Body of pancreas (tissue), 4 donors: ENCODE measurements at regions not wholly inside any gene's neighbourhood (a gene's known extent, or its start where the extent isn't known, plus 50 kb on each side); places are given as distances from the start of the nearest gene placed in this dataset.

Experiments used
- ATAC-seq: fragments of 150-250 bp; one replicate; pipeline ENCODE4 v1.9.1; 2016
- DNase-seq, 4 donors: peaks; one replicate each; pipeline ENCODE4 v3.0.0-alpha.2; 2019
- H3K27ac ChIP-seq, 4 donors: fragments of 200-600 bp; sonication (generic); 1 replicate in 3 of 4; 2 replicates in 1 of 4; pipeline versions ENCODE4 v1.5.1 to v1.6.1; 2016 to 2019; ENCODE audit warnings: mild to moderate bottlenecking in 1 of 4, mixed read lengths in 1 of 4, moderate library complexity in 1 of 4
- H3K27me3 ChIP-seq, 2 donors: fragments of 200-600 bp; sonication (generic); one replicate each; pipeline ENCODE4 v1.6.0; 2016; ENCODE audit warnings: mild to moderate bottlenecking in 1 of 2
- H3K36me3 ChIP-seq, 2 donors: fragments of 200-600 bp; sonication (generic); replicated peaks in 1 of 2; 2 replicates each; pipeline ENCODE4 v1.5.1; 2016; ENCODE audit warnings: low read depth in 2 of 2; ENCODE audit not compliant: insufficient read depth in 1 of 2
- H3K4me1 ChIP-seq: fragments of 200-600 bp; sonication (generic); one replicate; pipeline ENCODE4 v1.6.0; 2016
- H3K4me3 ChIP-seq, 2 donors: fragments of 200-600 bp; sonication (generic); 1 replicate in 1 of 2; 2 replicates in 1 of 2; pipeline ENCODE4 v1.5.1; 2016 to 2019
- H3K9me3 ChIP-seq, 3 donors: fragments of 200-600 bp; sonication (generic); 1 replicate in 2 of 3; 2 replicates in 1 of 3; pipeline ENCODE4 v1.5.1; 2016
- POLR2A ChIP-seq, 3 donors: fragments of 450-650 bp; IDR thresholded peaks; one replicate each; pipeline ENCODE4 v1.6.1; 2016; ENCODE audit warnings: antibody characterized with exemption in 3 of 3, mild to moderate bottlenecking in 2 of 3
- WGBS, 2 donors: methylation state at CpG; one replicate each; pipeline ENCODE4 v1.1.5; 2017; 5-methylcytosine and 5-hydroxymethylcytosine counted together
- intact Hi-C: fragments of 100-400 bp; cut with DNase I; formaldehyde crosslinking; loops from one replicate; pipeline ENCODE4 v1.15.1; 2023
- TF ChIP-seq, protein P1 (sequence below), 7 experiments: fragments of 450-650 bp in 4 of 7; fragments of 200-600 bp in 3 of 7; sonication (generic) in 3 of 7; IDR thresholded peaks; one replicate each; pipeline ENCODE4 v1.5.1; 2016 to 2019; ENCODE audit warnings: antibody characterized with exemption in 7 of 7

DNA sequence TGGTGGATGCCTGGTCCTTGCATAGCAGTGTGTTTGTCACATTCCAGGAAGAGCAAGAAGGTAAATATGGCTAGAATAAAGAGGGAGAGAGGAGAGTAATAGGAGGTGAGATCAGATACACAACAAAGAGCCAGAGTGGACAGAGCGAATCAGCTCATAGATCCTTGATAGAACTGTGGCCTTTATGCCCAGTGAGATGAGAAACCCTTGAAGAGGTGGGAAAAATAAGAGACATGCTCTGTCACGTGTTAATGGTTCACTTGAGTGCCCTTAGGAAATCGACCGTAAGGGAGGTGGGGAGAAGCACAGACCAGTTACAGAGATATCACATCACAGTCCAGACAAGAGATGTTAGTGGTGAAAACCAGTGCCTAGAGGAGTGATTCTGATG, 84.7 kb upstream of the RAB27B start:
- ATAC-seq (no peak), DNase-seq (no peak)
- Histone ChIP-seq H3K9me3 (no peaks in the 10 kb centered on the region), H3K4me1 (no peaks in the 10 kb centered on the region), H3K4me3 (no peak overlapping the region), H3K27me3 (no peaks in the 10 kb centered on the region), H3K27ac (no peak overlapping the region), H3K36me3 (no peaks in the 10 kb centered on the region)
- intact Hi-C loops = no loop called here
- WGBS, 2 donors = 78 to 80% methylated on average over 4 of the region's 4 CpGs
- no peak for TF ChIP-seq POLR2A (IDR thresholded peaks at IDR 0.05)
- TF ChIP-seq, protein P1, sequence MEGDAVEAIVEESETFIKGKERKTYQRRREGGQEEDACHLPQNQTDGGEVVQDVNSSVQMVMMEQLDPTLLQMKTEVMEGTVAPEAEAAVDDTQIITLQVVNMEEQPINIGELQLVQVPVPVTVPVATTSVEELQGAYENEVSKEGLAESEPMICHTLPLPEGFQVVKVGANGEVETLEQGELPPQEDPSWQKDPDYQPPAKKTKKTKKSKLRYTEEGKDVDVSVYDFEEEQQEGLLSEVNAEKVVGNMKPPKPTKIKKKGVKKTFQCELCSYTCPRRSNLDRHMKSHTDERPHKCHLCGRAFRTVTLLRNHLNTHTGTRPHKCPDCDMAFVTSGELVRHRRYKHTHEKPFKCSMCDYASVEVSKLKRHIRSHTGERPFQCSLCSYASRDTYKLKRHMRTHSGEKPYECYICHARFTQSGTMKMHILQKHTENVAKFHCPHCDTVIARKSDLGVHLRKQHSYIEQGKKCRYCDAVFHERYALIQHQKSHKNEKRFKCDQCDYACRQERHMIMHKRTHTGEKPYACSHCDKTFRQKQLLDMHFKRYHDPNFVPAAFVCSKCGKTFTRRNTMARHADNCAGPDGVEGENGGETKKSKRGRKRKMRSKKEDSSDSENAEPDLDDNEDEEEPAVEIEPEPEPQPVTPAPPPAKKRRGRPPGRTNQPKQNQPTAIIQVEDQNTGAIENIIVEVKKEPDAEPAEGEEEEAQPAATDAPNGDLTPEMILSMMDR (IDR thresholded peaks at IDR 0.05) = no peak

DNA sequence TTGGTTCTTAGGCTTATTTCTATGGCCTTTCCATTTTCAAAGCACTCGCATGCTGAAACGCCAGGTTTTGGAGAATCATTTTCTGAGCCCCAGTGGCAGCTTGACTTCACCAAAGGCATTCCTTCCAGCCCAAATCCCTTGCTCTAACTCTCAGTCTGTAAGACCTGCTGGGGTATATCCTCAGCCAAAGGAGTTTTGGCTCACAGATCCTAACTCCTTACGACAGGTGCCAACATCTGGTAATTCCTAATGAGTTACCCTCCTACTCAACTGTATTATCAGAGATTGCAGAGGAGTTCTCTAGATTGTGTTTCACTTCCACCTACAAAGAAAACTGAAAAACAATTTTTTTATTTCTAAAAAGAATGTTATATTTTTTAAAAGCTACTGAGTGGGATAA, 79.0 kb upstream of the RAB27B start:
- H3K4me3 ChIP-seq = no peak overlapping the region
- DNase-seq (no peak), ATAC-seq (no peak)
- TF ChIP-seq, protein P1 (IDR thresholded peaks at IDR 0.05) = no peak
- H3K9me3 ChIP-seq = no peaks in the 10 kb centered on the region
- intact Hi-C loops = no loop called here
- 89 to 94% methylated on average over 3 of the region's 3 CpGs for WGBS, 2 donors
- no peak overlapping the region for H3K27ac ChIP-seq
- no peaks in the 10 kb centered on the region for H3K4me1 ChIP-seq
- no peaks in the 10 kb centered on the region for H3K27me3 ChIP-seq
- H3K36me3 ChIP-seq = no peaks in the 10 kb centered on the region

DNA sequence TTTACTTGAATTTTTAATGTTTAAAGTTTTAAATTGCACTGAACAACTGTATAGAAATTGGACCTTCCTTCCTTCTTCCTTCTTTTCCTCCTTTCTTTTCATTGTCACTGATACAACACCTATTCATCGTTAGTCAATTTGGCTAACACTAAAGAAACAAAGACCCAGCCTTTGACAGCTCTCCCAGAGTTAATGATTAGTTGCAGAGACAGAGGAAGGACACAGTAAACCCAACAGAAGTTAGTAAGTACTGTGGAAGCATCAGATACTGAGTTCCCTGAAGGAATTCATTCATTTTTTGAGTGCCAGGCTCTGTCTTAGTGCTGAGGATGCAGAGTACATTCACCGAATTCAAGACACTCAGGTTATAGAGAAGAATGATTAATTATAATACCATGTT, 77.9 kb upstream of the RAB27B start:
- TF ChIP-seq, protein P1 (IDR thresholded peaks at IDR 0.05) = no peak
- TF ChIP-seq POLR2A (IDR thresholded peaks at IDR 0.05) = no peak
- no peaks in the 10 kb centered on the region for H3K36me3 ChIP-seq
- 47 to 55% methylated on average over 2 of the region's 2 CpGs for WGBS, 2 donors
- no peaks in the 10 kb centered on the region for H3K4me1 ChIP-seq
- no peak for ATAC-seq
- H3K27me3 ChIP-seq = no peaks in the 10 kb centered on the region
- intact Hi-C loops = no loop called here
- DNase-seq = no peak
- H3K4me3 ChIP-seq = no peak overlapping the region
- no peaks in the 10 kb centered on the region for H3K9me3 ChIP-seq
- no peak overlapping the region for H3K27ac ChIP-seq

DNA sequence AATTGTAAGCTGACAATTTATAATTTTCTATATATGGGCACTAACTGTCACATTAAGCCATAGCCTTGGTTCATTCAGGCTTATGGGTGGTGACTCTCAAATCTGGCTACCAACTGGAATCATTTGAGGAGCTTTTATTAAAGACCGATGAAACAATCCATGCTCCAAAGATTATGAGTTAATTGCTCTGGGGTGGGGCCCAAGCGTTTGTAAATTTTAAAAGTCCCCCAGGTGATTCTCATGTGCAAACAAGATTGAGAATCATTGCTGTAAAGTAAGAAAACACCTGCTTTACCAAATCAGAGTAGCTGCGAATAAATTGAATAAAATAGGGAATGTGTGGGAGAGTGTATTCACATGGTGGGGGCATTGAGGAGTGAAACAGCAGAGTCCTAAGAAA, 76.1 kb upstream of the RAB27B start:
- Histone ChIP-seq H3K27me3 (no peaks in the 10 kb centered on the region), H3K27ac (no peak overlapping the region), H3K4me3 (no peak overlapping the region), H3K4me1 (no peaks in the 10 kb centered on the region), H3K9me3 (no peaks in the 10 kb centered on the region), H3K36me3 (no peaks in the 10 kb centered on the region)
- WGBS, 2 donors = 75 to 87% methylated on average over 3 of the region's 3 CpGs
- intact Hi-C loops = no loop called here
- TF ChIP-seq, protein P1 (IDR thresholded peaks at IDR 0.05) = no peak
- TF ChIP-seq POLR2A (IDR thresholded peaks at IDR 0.05) = no peak
- no peak for ATAC-seq
- DNase-seq = no peak

DNA sequence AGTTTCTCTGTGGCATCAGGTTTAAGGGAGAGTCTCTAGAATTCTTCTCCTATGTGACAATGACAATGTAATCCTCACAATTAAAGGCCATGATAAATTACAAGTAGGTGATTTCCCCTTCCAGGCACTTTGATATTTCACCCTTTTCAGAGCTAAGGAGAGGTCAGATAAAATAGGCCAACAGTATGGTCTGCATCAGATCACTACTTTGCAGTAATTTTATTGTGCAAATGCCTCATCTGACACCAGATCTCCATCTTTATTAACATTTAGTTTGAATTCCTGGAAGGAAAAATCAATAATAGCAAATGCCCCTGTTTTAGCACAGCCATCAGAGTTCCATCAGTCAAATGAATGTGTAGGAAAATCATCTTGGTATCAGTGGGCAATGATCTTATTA, 72.8 kb upstream of the RAB27B start:
- ATAC-seq = no peak
- Histone ChIP-seq H3K27me3 (no peaks in the 10 kb centered on the region), H3K9me3 (no peaks in the 10 kb centered on the region), H3K27ac (no peak overlapping the region), H3K36me3 (no peaks in the 10 kb centered on the region), H3K4me3 (no peak overlapping the region), H3K4me1 (no peaks in the 10 kb centered on the region)
- intact Hi-C loops = no loop called here
- DNase-seq = no peak
- no peak for TF ChIP-seq POLR2A (IDR thresholded peaks at IDR 0.05)
- TF ChIP-seq, protein P1 (IDR thresholded peaks at IDR 0.05) = no peak
